ENCODE measurements at regions not wholly inside any gene's neighbourhood (a gene's known extent, or its start where the extent isn't known, plus 50 kb on each side); places are given as distances from the start of the nearest gene placed in this dataset.

GRCh38 chr16:87138738-87139267, 178.4 kb downstream of the C16orf95 start:
- TF ChIP-seq EZH2phosphoT487 (IDR thresholded peaks at IDR 0.05; ENCODE audit: insufficient read depth, low read depth) (no peak), EZH2 (IDR thresholded peaks at IDR 0.05; ENCODE audit: insufficient read depth, poor library complexity, severe bottlenecking) (no peak)

Data from GM23248 (cell line).